Inferior parietal cortex (tissue), 1 donor: ENCODE measurements at regions not wholly inside any gene's neighbourhood (a gene's known extent, or its start where the extent isn't known, plus 50 kb on each side); places are given as distances from the start of the nearest gene placed in this dataset.

Experiments
- DNase-seq: peaks from one replicate; pipeline ENCODE4 v3.0.0-alpha.2; 2016; ENCODE audit errors: extremely low spot score

GRCh38 chr11:80687941-80688340 is 1247.1 kb upstream of the TENM4 start:
- no peak for DNase-seq

- no peak for DNase-seq
Observed at GRCh38 chr11:80686889-80687288, 1246.1 kb upstream of the TENM4 start.

- no peak for DNase-seq
Observed at GRCh38 chr11:80673566-80673965, 1232.7 kb upstream of the TENM4 start.

- no peak for DNase-seq
Observed at GRCh38 chr11:80669620-80670019, 1228.8 kb upstream of the TENM4 start.

GRCh38 chr11:80668039-80668438 is 1227.2 kb upstream of the TENM4 start:
- no peak for DNase-seq

GRCh38 chr11:80655834-80656233 is 1215.0 kb upstream of the TENM4 start:
- DNase-seq, result no peak

- no peak for DNase-seq
Observed at GRCh38 chr11:80650966-80651365, 1210.1 kb upstream of the TENM4 start.

- no peak for DNase-seq
Observed at GRCh38 chr11:80649186-80649585, 1208.4 kb upstream of the TENM4 start.

- no peak for DNase-seq
Observed at GRCh38 chr11:80638296-80638695, 1197.5 kb upstream of the TENM4 start.

- DNase-seq, result no peak
Observed at GRCh38 chr11:80637571-80637970, 1196.7 kb upstream of the TENM4 start.

- DNase-seq, result no peak
Observed at GRCh38 chr11:80636999-80637398, 1196.2 kb upstream of the TENM4 start.

GRCh38 chr11:80635178-80635577 is 1194.3 kb upstream of the TENM4 start:
- no peak for DNase-seq

- no peak for DNase-seq
Observed at GRCh38 chr11:80632691-80633090, 1191.9 kb upstream of the TENM4 start.

- no peak for DNase-seq
Observed at GRCh38 chr11:80632156-80632555, 1191.3 kb upstream of the TENM4 start.

- DNase-seq, result no peak
Observed at GRCh38 chr11:80629466-80629865, 1188.6 kb upstream of the TENM4 start.

- DNase-seq, result no peak
Observed at GRCh38 chr11:80627364-80627763, 1186.5 kb upstream of the TENM4 start.

GRCh38 chr11:80626721-80627120 is 1185.9 kb upstream of the TENM4 start:
- no peak for DNase-seq

GRCh38 chr11:80625563-80625962 is 1184.7 kb upstream of the TENM4 start:
- DNase-seq, result no peak

- no peak for DNase-seq
Observed at GRCh38 chr11:80621871-80622270, 1181.0 kb upstream of the TENM4 start.

GRCh38 chr11:80620867-80621266 is 1180.0 kb upstream of the TENM4 start:
- no peak for DNase-seq

GRCh38 chr11:80617156-80617555 is 1176.3 kb upstream of the TENM4 start:
- DNase-seq, result no peak

- no peak for DNase-seq
Observed at GRCh38 chr11:80616070-80616800, 1175.4 kb upstream of the TENM4 start.

- DNase-seq, result no peak
Observed at GRCh38 chr11:80613655-80614054, 1172.8 kb upstream of the TENM4 start.

GRCh38 chr11:80610516-80610915 is 1169.7 kb upstream of the TENM4 start:
- no peak for DNase-seq
